ENCODE measurements at regions not wholly inside any gene's neighbourhood (a gene's known extent, or its start where the extent isn't known, plus 50 kb on each side); places are given as distances from the start of the nearest gene placed in this dataset.

DNA sequence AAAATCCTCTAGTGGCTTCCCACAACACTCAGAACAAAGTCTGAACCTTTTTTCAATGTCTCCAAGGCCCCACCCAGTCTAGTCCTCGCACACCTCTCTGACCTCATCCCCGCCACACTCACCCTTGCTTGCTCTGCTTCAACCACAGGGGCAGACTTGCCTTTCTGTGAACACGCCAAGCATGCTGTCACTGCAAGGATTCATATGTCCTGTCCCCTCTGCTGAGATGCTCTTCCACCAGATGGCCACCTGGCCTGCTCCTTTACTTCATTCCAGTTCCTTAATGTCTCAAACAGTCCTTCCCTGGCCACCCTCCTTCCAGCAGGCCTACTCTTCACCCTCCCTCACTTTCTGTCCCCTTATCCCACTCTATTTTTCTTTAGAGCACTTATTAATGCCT, 60.6 kb upstream of the ARHGAP20 start:
- TF ChIP-seq ZSCAN5A (tag by site-specific recombination; IDR thresholded peaks at IDR 0.05) (no peak), CTCF (tag by site-specific recombination; IDR thresholded peaks at IDR 0.05) (no peak), ZNF175 (tag by site-specific recombination; IDR thresholded peaks at IDR 0.05) (no peak), ZNF529 (tag by site-specific recombination; IDR thresholded peaks at IDR 0.05; ENCODE audit: insufficient replicate concordance) (no peak), ZFP37 (tag by site-specific recombination; IDR thresholded peaks at IDR 0.05) (no peak), KLF10 (tag by site-specific recombination; IDR thresholded peaks at IDR 0.05) (no peak), ZNF843 (tag by site-specific recombination; IDR thresholded peaks at IDR 0.05) (no peak), REST (tag by site-specific recombination; IDR thresholded peaks at IDR 0.05) (no peak)
